Activated T-cell treated with anti-CD3 and anti-CD28 coated beads for 48 hours (primary cell): ENCODE measurements at regions not wholly inside any gene's neighbourhood (a gene's known extent, or its start where the extent isn't known, plus 50 kb on each side); places are given as distances from the start of the nearest gene placed in this dataset.
"Not testable (repeated sequence)": the region's sequence is repeated elsewhere in the genome, so short reads cannot be mapped to it uniquely, and the experiment has no call there.

Experiments
- DNase-seq: peaks from one replicate; pipeline ENCODE4 v3.0.0-alpha.2; 2020; ENCODE audit warnings: low read depth

- no peak for DNase-seq
Measured at GRCh38 chr2:146392186-146392585, 1452.6 kb upstream of the ACVR2A start.

GRCh38 chr2:146388757-146389156 lies 1456.1 kb upstream of the ACVR2A start:
- DNase-seq: no peak

- no peak for DNase-seq
Measured at GRCh38 chr2:146386096-146386495, 1458.7 kb upstream of the ACVR2A start.

GRCh38 chr2:146385031-146385430 lies 1459.8 kb upstream of the ACVR2A start:
- no peak for DNase-seq

- DNase-seq: no peak
Measured at GRCh38 chr2:146376511-146377064, 1468.2 kb upstream of the ACVR2A start.

GRCh38 chr2:146374505-146374904 lies 1470.3 kb upstream of the ACVR2A start:
- no peak for DNase-seq

GRCh38 chr2:146371364-146371763 lies 1473.5 kb upstream of the ACVR2A start:
- not testable (repeated sequence) for DNase-seq

- no peak for DNase-seq
Measured at GRCh38 chr2:146370826-146371225, 1474.0 kb upstream of the ACVR2A start.

GRCh38 chr2:146366276-146366675 lies 1478.6 kb upstream of the ACVR2A start:
- no peak for DNase-seq

GRCh38 chr2:146365041-146365440 lies 1479.8 kb upstream of the ACVR2A start:
- no peak for DNase-seq

GRCh38 chr2:146363731-146364130 lies 1481.1 kb upstream of the ACVR2A start:
- no peak for DNase-seq

GRCh38 chr2:146351689-146352088 lies 1493.1 kb upstream of the ACVR2A start:
- DNase-seq: no peak

GRCh38 chr2:146349334-146349733 lies 1495.5 kb upstream of the ACVR2A start:
- DNase-seq: no peak

- no peak for DNase-seq
Measured at GRCh38 chr2:146324951-146325350, 1519.9 kb upstream of the ACVR2A start.

GRCh38 chr2:146323564-146323963 lies 1521.3 kb upstream of the ACVR2A start:
- DNase-seq: no peak

- DNase-seq: no peak
Measured at GRCh38 chr2:146321175-146321574, 1523.7 kb upstream of the ACVR2A start.

GRCh38 chr2:146317959-146318358 lies 1526.9 kb upstream of the ACVR2A start:
- DNase-seq: no peak

GRCh38 chr2:146312899-146313298 lies 1531.9 kb upstream of the ACVR2A start:
- no peak for DNase-seq

- DNase-seq: no peak
Measured at GRCh38 chr2:146305164-146305563, 1539.7 kb upstream of the ACVR2A start.

GRCh38 chr2:146301287-146301686 lies 1543.5 kb upstream of the ACVR2A start:
- no peak for DNase-seq

- no peak for DNase-seq
Measured at GRCh38 chr2:146295080-146295670, 1549.7 kb upstream of the ACVR2A start.

GRCh38 chr2:146287281-146287680 lies 1557.5 kb upstream of the ACVR2A start:
- no peak for DNase-seq

- no peak for DNase-seq
Measured at GRCh38 chr2:146278881-146279280, 1565.9 kb upstream of the ACVR2A start.

- no peak for DNase-seq
Measured at GRCh38 chr2:146271131-146271831, 1573.5 kb upstream of the ACVR2A start.
